ENCODE measurements at regions not wholly inside any gene's neighbourhood (a gene's known extent, or its start where the extent isn't known, plus 50 kb on each side); places are given as distances from the start of the nearest gene placed in this dataset.

DNA sequence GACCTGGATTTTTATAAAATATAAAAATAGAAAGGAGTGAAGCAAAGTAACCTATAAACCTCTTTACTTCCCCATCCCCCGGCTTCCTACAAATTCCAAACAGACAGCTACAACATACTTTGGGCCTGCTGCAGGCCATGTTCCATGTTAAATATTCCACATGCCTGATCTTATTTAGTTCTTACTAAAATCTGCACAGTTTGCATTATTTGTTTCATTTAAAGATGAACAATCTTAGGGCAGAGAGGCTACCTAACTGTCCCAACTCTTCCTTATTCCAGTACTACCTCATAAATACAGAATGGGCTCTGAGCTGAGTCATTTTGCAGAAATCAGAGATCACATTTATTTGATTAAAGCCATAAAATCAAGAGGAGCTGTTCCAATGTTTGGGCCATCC is 665.0 kb downstream of the PDCD6IP start:
- Mint-ChIP-seq H3K27ac (no peak overlapping the region), H3K4me3 (no peak overlapping the region), H3K4me1 (no peaks in the 10 kb centered on the region), H3K36me3 (no peaks in the 10 kb centered on the region), H3K9me3 (peaks cover 3 to 25% (median 16%) of the 10 kb centered on the region in 3 donors), H3K27me3 (no peaks in the 10 kb centered on the region)
- no CpG with 5 or more reads among the region's 1 CpG for WGBS (ENCODE audit: insufficient coverage)
- ATAC-seq (replicated peaks in 1 of 4) (no peak), DNase-seq (no peak)
- no peaks in the 10 kb centered on the region for H3K27me3 ChIP-seq (replicated peaks in 1 of 2; ENCODE audit: control insufficient read depth in 2 of 2, extremely low read depth in 1 of 2, insufficient read depth in 2 of 2, low read length in 1 of 2)
- no peak overlapping the region for H3K27ac ChIP-seq (ENCODE audit: low read length)
- H3K4me3 ChIP-seq (ENCODE audit: control insufficient read depth in 1 of 2, extremely low read depth in 1 of 2, low read length in 1 of 2) = no peak overlapping the region
- H3K36me3 ChIP-seq (ENCODE audit: control insufficient read depth in 2 of 2, extremely low read depth in 1 of 2, insufficient read depth in 1 of 2, low read length in 1 of 2) = no peaks in the 10 kb centered on the region
- ChIA-PET CTCF (no interaction called here), POLR2A (no interaction called here)
- H3K9me3 ChIP-seq = no peaks in the 10 kb centered on the region
- no peaks in the 10 kb centered on the region for H3K4me1 ChIP-seq (ENCODE audit: control insufficient read depth in 1 of 2, extremely low read depth in 1 of 2, insufficient read depth in 2 of 2, low read length in 2 of 2)

DNA sequence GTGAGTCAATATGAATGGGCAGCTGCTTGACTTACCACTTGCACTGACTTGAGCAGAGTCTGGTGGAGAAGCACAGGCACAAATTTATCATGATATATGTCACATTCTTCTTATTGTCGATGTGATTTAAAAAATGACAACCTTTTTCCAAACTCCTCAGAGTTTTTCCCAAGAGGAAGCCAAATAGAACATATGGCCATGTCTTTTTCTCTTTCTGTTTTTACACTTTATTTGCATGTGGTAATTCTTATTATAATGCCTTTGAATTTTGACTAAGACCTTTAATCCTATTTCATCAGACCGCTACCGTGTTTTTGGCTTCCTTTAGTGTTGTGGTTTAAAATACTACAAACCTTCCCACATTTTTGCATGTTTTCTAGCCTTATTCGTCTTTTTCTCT is 666.2 kb downstream of the PDCD6IP start:
- Histone ChIP-seq H3K27me3 (replicated peaks in 1 of 2; ENCODE audit: control insufficient read depth in 2 of 2, extremely low read depth in 1 of 2, insufficient read depth in 2 of 2, low read length in 1 of 2) (no peaks in the 10 kb centered on the region), H3K27ac (ENCODE audit: low read length) (no peak overlapping the region), H3K9me3 (no peaks in the 10 kb centered on the region), H3K4me1 (ENCODE audit: control insufficient read depth in 1 of 2, extremely low read depth in 1 of 2, insufficient read depth in 2 of 2, low read length in 2 of 2) (no peaks in the 10 kb centered on the region), H3K4me3 (ENCODE audit: control insufficient read depth in 1 of 2, extremely low read depth in 1 of 2, low read length in 1 of 2) (no peak overlapping the region), H3K36me3 (ENCODE audit: control insufficient read depth in 2 of 2, extremely low read depth in 1 of 2, insufficient read depth in 1 of 2, low read length in 1 of 2) (no peaks in the 10 kb centered on the region)
- Mint-ChIP-seq H3K36me3 (no peaks in the 10 kb centered on the region), H3K27ac (no peak overlapping the region), H3K4me1 (no peaks in the 10 kb centered on the region), H3K4me3 (no peak overlapping the region), H3K9me3 (peaks cover 3 to 13% (median 6%) of the 10 kb centered on the region in 3 donors), H3K27me3 (no peaks in the 10 kb centered on the region)
- DNase-seq = no peak
- no peak for ATAC-seq (replicated peaks in 1 of 4)
- 57% methylated on average over 1 of the region's 4 CpGs for WGBS (ENCODE audit: insufficient coverage)
- ChIA-PET POLR2A (no interaction called here), CTCF (no interaction called here)

DNA sequence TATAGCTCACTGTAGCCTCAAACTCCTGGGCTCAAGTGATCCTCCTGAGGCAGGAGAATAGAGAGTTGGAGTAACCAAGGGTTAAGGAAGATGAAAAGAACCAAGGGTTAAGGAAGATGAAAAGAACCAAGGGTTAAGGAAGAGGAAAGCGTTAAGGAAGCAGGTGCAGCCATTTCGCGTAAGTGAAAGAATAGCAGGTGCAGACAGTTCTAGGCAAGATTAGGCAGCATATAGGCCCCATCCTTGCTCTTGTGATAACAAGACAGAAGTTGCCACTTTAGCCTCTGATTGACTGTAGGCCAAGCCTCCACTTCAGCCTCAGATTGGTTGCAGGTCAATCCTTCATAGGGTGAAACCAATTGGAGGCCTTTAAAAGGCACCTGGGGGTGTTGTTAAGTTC is 677.4 kb downstream of the PDCD6IP start:
- Mint-ChIP-seq H3K36me3 (no peaks in the 10 kb centered on the region), H3K27me3 (no peaks in the 10 kb centered on the region), H3K4me1 (no peaks in the 10 kb centered on the region), H3K9me3 (peaks cover 0 to 7% (median 2%) of the 10 kb centered on the region in 3 donors), H3K27ac (no peak overlapping the region), H3K4me3 (no peak overlapping the region)
- Histone ChIP-seq H3K36me3 (ENCODE audit: control insufficient read depth in 2 of 2, extremely low read depth in 1 of 2, insufficient read depth in 1 of 2, low read length in 1 of 2) (no peaks in the 10 kb centered on the region), H3K27me3 (replicated peaks in 1 of 2; ENCODE audit: control insufficient read depth in 2 of 2, extremely low read depth in 1 of 2, insufficient read depth in 2 of 2, low read length in 1 of 2) (no peaks in the 10 kb centered on the region), H3K4me3 (ENCODE audit: control insufficient read depth in 1 of 2, extremely low read depth in 1 of 2, low read length in 1 of 2) (peak overlapping the region in 1 of 2 donors; percentile 32), H3K9me3 (no peaks in the 10 kb centered on the region), H3K27ac (ENCODE audit: low read length) (no peak overlapping the region), H3K4me1 (ENCODE audit: control insufficient read depth in 1 of 2, extremely low read depth in 1 of 2, insufficient read depth in 2 of 2, low read length in 2 of 2) (no peaks in the 10 kb centered on the region)
- CTCF ChIA-PET = no interaction called here
- DNase-seq (no peak), ATAC-seq (replicated peaks in 1 of 4) (no peak)
- POLR2A ChIA-PET = no interaction called here
- 43% methylated on average over 3 of the region's 3 CpGs for WGBS (ENCODE audit: insufficient coverage)

DNA sequence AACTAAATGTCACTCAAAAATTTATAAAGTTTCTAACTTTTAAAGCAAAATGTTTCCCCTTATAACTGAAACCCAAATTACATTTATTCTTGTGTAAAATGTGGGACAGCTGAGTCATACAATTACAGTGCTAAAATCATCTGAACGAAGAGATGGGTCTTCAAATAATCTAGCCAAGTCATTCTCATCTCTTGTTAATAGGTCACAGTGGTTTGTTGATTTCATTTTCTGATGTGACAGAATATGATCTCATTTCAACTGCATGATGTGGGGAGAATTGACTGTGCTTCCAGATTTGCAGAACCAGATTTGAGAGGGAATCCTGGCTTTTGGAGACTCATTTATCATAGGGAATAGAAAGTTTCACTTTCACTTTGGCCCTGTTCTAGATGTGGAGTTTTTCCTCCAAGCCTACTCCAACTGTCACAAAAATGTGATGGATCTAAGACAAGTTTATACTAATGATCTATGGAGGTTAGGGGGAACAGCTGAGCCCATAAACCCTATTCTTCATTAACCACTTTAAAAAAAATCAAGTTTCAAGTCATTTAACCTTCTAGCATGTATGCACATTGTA is 685.0 kb downstream of the PDCD6IP start:
- peak overlapping the region in 1 of 2 donors; percentile 75 for H3K27ac Mint-ChIP-seq
- H3K36me3 ChIP-seq (ENCODE audit: control insufficient read depth in 2 of 2, extremely low read depth in 1 of 2, insufficient read depth in 1 of 2, low read length in 1 of 2) = no peaks in the 10 kb centered on the region
- CTCF ChIA-PET = no interaction called here
- H3K9me3 ChIP-seq = no peaks in the 10 kb centered on the region
- H3K36me3 Mint-ChIP-seq = no peaks in the 10 kb centered on the region
- no peaks in the 10 kb centered on the region for H3K9me3 Mint-ChIP-seq
- ATAC-seq (replicated peaks in 1 of 4) (no peak), DNase-seq (no peak)
- H3K27ac ChIP-seq (ENCODE audit: low read length) = no peak overlapping the region
- POLR2A ChIA-PET = no interaction called here
- no peaks in the 10 kb centered on the region for H3K27me3 Mint-ChIP-seq
- no CpG with 5 or more reads among the region's 1 CpG for WGBS (ENCODE audit: insufficient coverage)
- H3K4me1 ChIP-seq (ENCODE audit: control insufficient read depth in 1 of 2, extremely low read depth in 1 of 2, insufficient read depth in 2 of 2, low read length in 2 of 2) = no peaks in the 10 kb centered on the region
- H3K4me1 Mint-ChIP-seq = peaks cover 18 to 25% (median 24%) of the 10 kb centered on the region in 3 donors
- H3K4me3 ChIP-seq (ENCODE audit: control insufficient read depth in 1 of 2, extremely low read depth in 1 of 2, low read length in 1 of 2) = peak overlapping the region; percentile 16 to 25
- no peaks in the 10 kb centered on the region for H3K27me3 ChIP-seq (replicated peaks in 1 of 2; ENCODE audit: control insufficient read depth in 2 of 2, extremely low read depth in 1 of 2, insufficient read depth in 2 of 2, low read length in 1 of 2)
- peak overlapping the region; percentile 62 to 78 (median 70) for H3K4me3 Mint-ChIP-seq

DNA sequence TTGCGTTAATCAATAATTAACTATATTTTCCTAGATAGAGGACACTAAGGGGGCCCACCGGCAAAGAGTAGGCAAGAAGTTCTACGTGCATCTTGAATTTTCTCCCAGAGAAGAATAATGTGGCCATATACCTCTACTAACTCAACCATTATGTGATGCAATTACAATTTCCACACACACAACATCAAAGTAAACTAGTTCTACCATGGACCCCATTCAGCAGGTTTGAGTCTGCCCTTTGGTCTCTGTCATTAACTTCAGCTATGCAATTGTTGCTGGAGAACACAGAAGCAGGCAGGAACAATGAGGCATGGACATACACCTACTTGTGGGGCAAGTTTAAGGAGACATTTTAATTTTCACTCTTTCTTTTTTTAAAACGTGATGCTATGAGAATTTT is 705.9 kb downstream of the PDCD6IP start:
- POLR2A ChIA-PET = no interaction called here

DNA sequence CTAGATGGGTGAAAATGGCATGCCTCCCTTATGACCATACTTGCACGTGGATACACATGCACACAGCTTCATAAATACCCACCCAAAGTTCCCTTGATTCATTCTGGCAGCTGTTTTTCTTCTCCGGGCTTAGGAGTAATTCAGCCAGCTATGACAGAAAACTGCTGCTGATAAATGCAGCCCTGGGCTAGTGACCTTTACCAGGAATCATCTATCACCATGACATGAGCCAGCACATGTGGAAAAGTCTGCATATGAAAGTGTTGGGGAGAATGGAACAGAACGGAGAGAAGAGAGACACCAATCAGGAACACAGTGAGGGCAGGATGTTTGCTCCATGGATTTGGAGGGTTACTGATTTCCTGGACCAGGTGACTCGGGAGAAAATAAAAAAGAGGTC is 706.3 kb downstream of the PDCD6IP start:
- no peaks in the 10 kb centered on the region for H3K9me3 ChIP-seq
- Mint-ChIP-seq H3K4me1 (no peaks in the 10 kb centered on the region), H3K9me3 (peaks cover 0 to 2% (median 0%) of the 10 kb centered on the region in 3 donors), H3K27ac (no peak overlapping the region), H3K4me3 (no peak overlapping the region), H3K27me3 (no peaks in the 10 kb centered on the region), H3K36me3 (no peaks in the 10 kb centered on the region)
- no peaks in the 10 kb centered on the region for H3K36me3 ChIP-seq (ENCODE audit: control insufficient read depth in 2 of 2, extremely low read depth in 1 of 2, insufficient read depth in 1 of 2, low read length in 1 of 2)
- H3K27ac ChIP-seq (ENCODE audit: low read length) = no peak overlapping the region
- CTCF ChIA-PET = no interaction called here
- no peak for DNase-seq
- no peak overlapping the region for H3K4me3 ChIP-seq (ENCODE audit: control insufficient read depth in 1 of 2, extremely low read depth in 1 of 2, low read length in 1 of 2)
- 67% methylated on average over 1 of the region's 4 CpGs for WGBS (ENCODE audit: insufficient coverage)
- no peaks in the 10 kb centered on the region for H3K4me1 ChIP-seq (ENCODE audit: control insufficient read depth in 1 of 2, extremely low read depth in 1 of 2, insufficient read depth in 2 of 2, low read length in 2 of 2)
- POLR2A ChIA-PET = no interaction called here
- H3K27me3 ChIP-seq (replicated peaks in 1 of 2; ENCODE audit: control insufficient read depth in 2 of 2, extremely low read depth in 1 of 2, insufficient read depth in 2 of 2, low read length in 1 of 2) = no peaks in the 10 kb centered on the region
- no peak for ATAC-seq (replicated peaks in 1 of 4)

More for the DNA sequence above, 705.9 kb downstream of the PDCD6IP start:
- Mint-ChIP-seq H3K4me3 (no peak overlapping the region), H3K4me1 (no peaks in the 10 kb centered on the region), H3K36me3 (no peaks in the 10 kb centered on the region), H3K27me3 (no peaks in the 10 kb centered on the region), H3K9me3 (peaks cover 0 to 2% (median 0%) of the 10 kb centered on the region in 3 donors), H3K27ac (no peak overlapping the region)
- H3K27ac ChIP-seq (ENCODE audit: low read length) = no peak overlapping the region
- ATAC-seq (replicated peaks in 1 of 4) (no peak), DNase-seq (no peak)
- CTCF ChIA-PET = no interaction called here
- H3K4me1 ChIP-seq (ENCODE audit: control insufficient read depth in 1 of 2, extremely low read depth in 1 of 2, insufficient read depth in 2 of 2, low read length in 2 of 2) = no peaks in the 10 kb centered on the region
- H3K36me3 ChIP-seq (ENCODE audit: control insufficient read depth in 2 of 2, extremely low read depth in 1 of 2, insufficient read depth in 1 of 2, low read length in 1 of 2) = no peaks in the 10 kb centered on the region
- 86% methylated on average over 2 of the region's 4 CpGs for WGBS (ENCODE audit: insufficient coverage)
- H3K27me3 ChIP-seq (replicated peaks in 1 of 2; ENCODE audit: control insufficient read depth in 2 of 2, extremely low read depth in 1 of 2, insufficient read depth in 2 of 2, low read length in 1 of 2) = no peaks in the 10 kb centered on the region
- H3K9me3 ChIP-seq = no peaks in the 10 kb centered on the region
- no peak overlapping the region for H3K4me3 ChIP-seq (ENCODE audit: control insufficient read depth in 1 of 2, extremely low read depth in 1 of 2, low read length in 1 of 2)

DNA sequence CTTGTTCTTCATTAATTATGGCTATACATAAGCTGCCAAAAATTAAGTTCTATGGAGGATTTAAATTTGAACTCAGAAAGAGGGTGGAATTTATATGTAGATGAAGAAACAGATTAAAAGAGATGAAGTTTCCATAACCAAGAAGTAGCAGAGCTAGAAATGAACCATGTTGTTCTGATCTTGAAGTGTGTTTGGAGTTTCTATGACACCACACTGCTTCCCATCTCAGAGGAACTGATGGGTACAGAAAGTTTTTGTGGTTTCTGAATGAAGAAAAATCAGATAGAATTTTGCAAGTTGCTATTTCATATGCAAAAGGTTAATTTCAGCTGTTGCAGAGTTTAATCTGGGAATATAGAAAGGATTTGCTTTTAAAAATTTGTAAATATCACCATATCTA is 710.3 kb downstream of the PDCD6IP start:
- Mint-ChIP-seq H3K36me3 (no peaks in the 10 kb centered on the region), H3K4me1 (no peaks in the 10 kb centered on the region), H3K27me3 (no peaks in the 10 kb centered on the region), H3K4me3 (no peak overlapping the region), H3K27ac (no peak overlapping the region), H3K9me3 (peaks cover 0 to 4% (median 0%) of the 10 kb centered on the region in 3 donors)
- H3K27ac ChIP-seq (ENCODE audit: low read length) = no peak overlapping the region
- ChIA-PET CTCF (no interaction called here), POLR2A (no interaction called here)
- DNase-seq (no peak), ATAC-seq (replicated peaks in 1 of 4) (no peak)
- H3K4me1 ChIP-seq (ENCODE audit: control insufficient read depth in 1 of 2, extremely low read depth in 1 of 2, insufficient read depth in 2 of 2, low read length in 2 of 2) = no peaks in the 10 kb centered on the region
- H3K36me3 ChIP-seq (ENCODE audit: control insufficient read depth in 2 of 2, extremely low read depth in 1 of 2, insufficient read depth in 1 of 2, low read length in 1 of 2) = no peaks in the 10 kb centered on the region
- no peaks in the 10 kb centered on the region for H3K27me3 ChIP-seq (replicated peaks in 1 of 2; ENCODE audit: control insufficient read depth in 2 of 2, extremely low read depth in 1 of 2, insufficient read depth in 2 of 2, low read length in 1 of 2)
- no peaks in the 10 kb centered on the region for H3K9me3 ChIP-seq
- no peak overlapping the region for H3K4me3 ChIP-seq (ENCODE audit: control insufficient read depth in 1 of 2, extremely low read depth in 1 of 2, low read length in 1 of 2)
